ENCODE measurements at regions not wholly inside any gene's neighbourhood (a gene's known extent, or its start where the extent isn't known, plus 50 kb on each side); places are given as distances from the start of the nearest gene placed in this dataset.

DNA sequence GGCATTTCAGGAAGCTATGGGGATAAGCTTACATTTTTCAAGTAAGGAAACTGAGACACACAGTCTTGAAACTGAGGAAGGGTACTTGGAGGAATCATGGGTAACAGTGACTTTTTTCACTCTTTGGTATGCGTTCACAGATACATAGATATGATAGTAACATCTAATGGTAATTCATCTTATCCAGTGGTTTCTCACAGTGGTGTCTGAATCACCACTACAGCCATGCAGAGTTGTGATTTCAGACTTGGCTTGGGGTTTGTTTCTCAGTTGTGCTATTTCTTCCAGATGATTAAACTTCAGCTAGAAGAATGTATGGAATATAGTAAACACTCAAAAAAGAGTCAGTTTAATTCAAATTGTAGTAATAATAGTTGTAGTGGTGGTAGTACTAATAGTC lies 239.1 kb upstream of the NUDT12 start:
- TF ChIP-seq, protein P1, sequence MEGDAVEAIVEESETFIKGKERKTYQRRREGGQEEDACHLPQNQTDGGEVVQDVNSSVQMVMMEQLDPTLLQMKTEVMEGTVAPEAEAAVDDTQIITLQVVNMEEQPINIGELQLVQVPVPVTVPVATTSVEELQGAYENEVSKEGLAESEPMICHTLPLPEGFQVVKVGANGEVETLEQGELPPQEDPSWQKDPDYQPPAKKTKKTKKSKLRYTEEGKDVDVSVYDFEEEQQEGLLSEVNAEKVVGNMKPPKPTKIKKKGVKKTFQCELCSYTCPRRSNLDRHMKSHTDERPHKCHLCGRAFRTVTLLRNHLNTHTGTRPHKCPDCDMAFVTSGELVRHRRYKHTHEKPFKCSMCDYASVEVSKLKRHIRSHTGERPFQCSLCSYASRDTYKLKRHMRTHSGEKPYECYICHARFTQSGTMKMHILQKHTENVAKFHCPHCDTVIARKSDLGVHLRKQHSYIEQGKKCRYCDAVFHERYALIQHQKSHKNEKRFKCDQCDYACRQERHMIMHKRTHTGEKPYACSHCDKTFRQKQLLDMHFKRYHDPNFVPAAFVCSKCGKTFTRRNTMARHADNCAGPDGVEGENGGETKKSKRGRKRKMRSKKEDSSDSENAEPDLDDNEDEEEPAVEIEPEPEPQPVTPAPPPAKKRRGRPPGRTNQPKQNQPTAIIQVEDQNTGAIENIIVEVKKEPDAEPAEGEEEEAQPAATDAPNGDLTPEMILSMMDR (conservative IDR thresholded peaks at IDR 0.05), result no peak
- Mint-ChIP-seq H3K36me3 (ENCODE audit: insufficient read depth in 1 of 3, low read depth in 3 of 3) (peaks cover 2 to 5% (median 4%) of the 10 kb centered on the region in 3 experiments; a peak in 4 of 7 replicates), H3K27ac (no peak overlapping the region), H3K4me1 (no peaks in the 10 kb centered on the region; a peak in 1 of 4 replicates), H3K27me3 (ENCODE audit: low read depth) (no peaks in the 10 kb centered on the region), H3K4me3 (no peak overlapping the region), H3K9me3 (peaks cover 0 to 6% of the 10 kb centered on the region in 2 experiments; a peak in 2 of 5 replicates)
- no peak for DNase-seq
- Histone ChIP-seq H4K20me1 (ENCODE audit: control insufficient read depth, insufficient read depth, insufficient read length) (no peaks in the 10 kb centered on the region), H3K56ac (ENCODE audit: insufficient read length, low read depth, low read length) (no peak overlapping the region), H2BK15ac (ENCODE audit: low read depth, low read length) (no peak overlapping the region), H3K23me2 (ENCODE audit: insufficient read length, low read depth, low read length, poor library complexity, severe bottlenecking) (no peaks in the 10 kb centered on the region), H4K5ac (ENCODE audit: insufficient read length, low read depth, low read length) (no peak overlapping the region), H4K91ac (ENCODE audit: insufficient read length, low read depth, low read length) (no peak overlapping the region), H2BK12ac (ENCODE audit: insufficient read length, low read depth, low read length) (no peak overlapping the region), H3K14ac (ENCODE audit: insufficient read depth, low read length) (no peak overlapping the region), H3K4me1 (ENCODE audit: insufficient read depth, low read length) (no peaks in the 10 kb centered on the region), H3K4me2 (ENCODE audit: insufficient read depth, insufficient read length, low read length) (no peak overlapping the region), H3K27me3 (ENCODE audit: insufficient read depth, low read length) (no peaks in the 10 kb centered on the region), H3K79me1 (ENCODE audit: insufficient read depth, low read depth, low read length, poor library complexity, severe bottlenecking) (no peaks in the 10 kb centered on the region), H3K9ac (ENCODE audit: extremely low read depth, insufficient read length, low read length) (no peak overlapping the region), H2BK120ac (ENCODE audit: low read depth, low read length, poor library complexity, severe bottlenecking) (no peak overlapping the region), H2BK5ac (ENCODE audit: insufficient read length, low read length) (no peak overlapping the region), H2BK20ac (ENCODE audit: low read depth, low read length, poor library complexity, severe bottlenecking) (no peak overlapping the region), H3K79me2 (ENCODE audit: insufficient read depth, low read length) (no peaks in the 10 kb centered on the region), H3T11ph (ENCODE audit: low read length) (no peak overlapping the region), H4K8ac (replicated peaks; ENCODE audit: insufficient read length, low read depth, low read length) (no peak overlapping the region), H2AFZ (ENCODE audit: low read length) (no peak overlapping the region), H3K4ac (ENCODE audit: low read depth, low read length) (no peak overlapping the region), H3K9me3 (ENCODE audit: control insufficient read depth, low read depth, low read length) (no peaks in the 10 kb centered on the region), H3K27ac (ENCODE audit: insufficient read length, low read depth, low read length) (no peak overlapping the region), H2AK5ac (ENCODE audit: insufficient read length, low read length) (no peak overlapping the region), H3K23ac (ENCODE audit: insufficient read length, low read depth, low read length) (no peak overlapping the region), H3K18ac (ENCODE audit: insufficient read length, low read depth, low read length) (no peak overlapping the region)
- WGBS (ENCODE audit: extremely low coverage, insufficient read length, low lambda C conversion rate), result no CpG with 5 or more reads among the region's 1 CpG
